H1 (cell line): ENCODE measurements at regions not wholly inside any gene's neighbourhood (a gene's known extent, or its start where the extent isn't known, plus 50 kb on each side); places are given as distances from the start of the nearest gene placed in this dataset.

Experiments
- CTCF ChIA-PET: fragments of 300-600 bp; sonication (Branson Sonifier 250); formaldehyde crosslinking; loops from one replicate; lab custom pipeline; 2021; ENCODE audit not compliant: partially characterized antibody; lab: Charles Lee
- POLR2A ChIA-PET: fragments of 300-600 bp; sonication (Branson Sonifier 250); formaldehyde crosslinking; loops from one replicate; lab custom pipeline; 2021; ENCODE audit warnings: inconsistent platforms; ENCODE audit not compliant: partially characterized antibody; lab: Charles Lee
- DNase-seq, 2 experiments: peaks; one replicate each; pipeline versions ENCODE4 v3.0.0 to v3.0.0-alpha.2; 2010 to 2022; ENCODE audit warnings: low spot score in 2 of 2, low read depth in 1 of 2, mixed read lengths in 1 of 2
- FAIRE-seq: peaks from 2 replicates; lab custom pipeline; 2011; peaks lifted over from hg19 to GRCh38; lab: Jason Lieb, UNC
- H2AFZ ChIP-seq: 2 replicates; pipeline ENCODE4 v1.8.1; 2012; ENCODE audit warnings: low read length, inconsistent platforms
- H2AK5ac ChIP-seq: 2 replicates; pipeline ENCODE4 v1.6.1; 2013; ENCODE audit warnings: low read depth, low read length
- H2BK120ac ChIP-seq: replicated peaks from 2 replicates; pipeline ENCODE3; 2013; ENCODE audit warnings: low read depth, low read length, inconsistent platforms
- H2BK12ac ChIP-seq: 2 replicates; pipeline ENCODE4 v1.6.1; 2013; ENCODE audit warnings: low read depth, low read length
- H2BK15ac ChIP-seq: 2 replicates; pipeline ENCODE4 v1.6.1; 2013; ENCODE audit warnings: low read length
- H2BK20ac ChIP-seq: 2 replicates; pipeline ENCODE4 v1.6.1; 2013; ENCODE audit warnings: low read length
- H2BK5ac ChIP-seq: 2 replicates; pipeline ENCODE4 v1.6.1; 2013; ENCODE audit warnings: low read depth, low read length
- H3K14ac ChIP-seq: 2 replicates; pipeline ENCODE4 v1.6.1; 2013; ENCODE audit warnings: inconsistent platforms; ENCODE audit not compliant: insufficient read length
- H3K18ac ChIP-seq: 2 replicates; pipeline ENCODE4 v1.6.1; 2013; ENCODE audit warnings: low read length; ENCODE audit errors: extremely low read depth
- H3K23ac ChIP-seq: 2 replicates; pipeline ENCODE4 v1.6.1; 2013; ENCODE audit warnings: inconsistent platforms; ENCODE audit not compliant: insufficient read length
- H3K23me2 ChIP-seq: 2 replicates; pipeline ENCODE4 v1.6.1; 2013; ENCODE audit warnings: low read depth, low read length
- H3K27ac ChIP-seq: 2 replicates; pipeline ENCODE4 v1.6.1; 2011; ENCODE audit warnings: low read depth, low read length, inconsistent platforms
- H3K27me3 ChIP-seq, 4 experiments: replicated peaks in 1 of 4; 1 replicate in 1 of 4; 2 replicates in 3 of 4; pipeline versions ENCODE4 v1.6.1 to v1.8.1; 2011 to 2013; ENCODE audit warnings: low read length in 3 of 4, mild to moderate bottlenecking in 3 of 4, inconsistent platforms in 2 of 4, mixed read lengths in 2 of 4, moderate library complexity in 1 of 4; ENCODE audit not compliant: control insufficient read depth in 3 of 4, insufficient read depth in 3 of 4; ENCODE audit errors: extremely low read depth in 1 of 4
- H3K36me3 ChIP-seq, 4 experiments: 2 replicates each; pipeline versions ENCODE4 v1.6.1 to v1.8.1; 2011 to 2013; ENCODE audit warnings: mild to moderate bottlenecking in 4 of 4, low read length in 3 of 4, moderate library complexity in 2 of 4, control low read depth in 1 of 4, inconsistent platforms in 1 of 4; ENCODE audit not compliant: insufficient read depth in 4 of 4, control insufficient read depth in 2 of 4
- H3K4ac ChIP-seq: replicated peaks from 2 replicates; pipeline ENCODE3; 2013; ENCODE audit warnings: low read length, low read depth, mixed read lengths, inconsistent platforms; ENCODE audit not compliant: insufficient read length
- H3K4me1 ChIP-seq, 4 experiments: replicated peaks in 1 of 4; 1 replicate in 1 of 4; 2 replicates in 3 of 4; pipeline versions ENCODE4 v1.6.1 to v1.8.1; 2011 to 2013; ENCODE audit warnings: low read length in 3 of 4, inconsistent platforms in 2 of 4, mixed read lengths in 1 of 4; ENCODE audit not compliant: insufficient read depth in 4 of 4, control insufficient read depth in 3 of 4
- H3K4me2 ChIP-seq, 2 experiments: 2 replicates each; pipeline versions ENCODE4 v1.6.1 to v1.8.1; 2011 to 2013; ENCODE audit warnings: low read depth in 2 of 2, low read length in 2 of 2, control low read depth in 1 of 2, inconsistent platforms in 1 of 2, mild to moderate bottlenecking in 1 of 2; ENCODE audit not compliant: insufficient read depth in 1 of 2
- H3K4me3 ChIP-seq, 4 experiments: fragments of 200-600, 300-600 bp in 1 of 4; sonication (generic), shearing (Covaris generic), sonication (Bioruptor Twin) in 1 of 4; 2 replicates each; pipeline versions ENCODE4 v1.5.1 to v1.8.1; 2011 to 2016; ENCODE audit warnings: low read length in 4 of 4, low read depth in 3 of 4, control low read depth in 2 of 4, inconsistent platforms in 2 of 4, mild to moderate bottlenecking in 2 of 4, mixed read lengths in 1 of 4, moderate library complexity in 1 of 4; ENCODE audit not compliant: insufficient read depth in 2 of 4; ENCODE audit errors: extremely low read depth in 1 of 4
- H3K56ac ChIP-seq: replicated peaks from 2 replicates; pipeline ENCODE3; 2013; ENCODE audit warnings: low read depth, mild to moderate bottlenecking, mixed read lengths, low read length, inconsistent platforms; ENCODE audit not compliant: insufficient read length
- H3K79me1 ChIP-seq: 2 replicates; pipeline ENCODE4 v1.6.1; 2013; ENCODE audit warnings: low read depth, low read length, control low read depth
- H3K79me2 ChIP-seq, 2 experiments: 2 replicates each; pipeline versions ENCODE4 v1.6.1 to v1.8.1; 2012 to 2013; ENCODE audit warnings: low read length in 2 of 2, mild to moderate bottlenecking in 2 of 2, inconsistent platforms in 1 of 2; ENCODE audit not compliant: insufficient read depth in 2 of 2, control insufficient read depth in 1 of 2
- H3K9ac ChIP-seq, 4 experiments: replicated peaks in 1 of 4; 1 replicate in 1 of 4; 2 replicates in 3 of 4; pipeline versions ENCODE4 v1.6.1 to v1.8.1; 2011 to 2013; ENCODE audit warnings: low read depth in 3 of 4, low read length in 3 of 4, control low read depth in 2 of 4, mild to moderate bottlenecking in 2 of 4, moderate library complexity in 2 of 4, inconsistent platforms in 1 of 4; ENCODE audit errors: extremely low read depth in 1 of 4
- H3K9me3 ChIP-seq, 2 experiments: 2 replicates each; pipeline versions ENCODE4 v1.6.1 to v1.8.1; 2012 to 2013; ENCODE audit warnings: mild to moderate bottlenecking in 2 of 2, moderate library complexity in 2 of 2, control low read depth in 1 of 2, inconsistent platforms in 1 of 2, low read depth in 1 of 2, low read length in 1 of 2, mixed read lengths in 1 of 2; ENCODE audit not compliant: insufficient read depth in 2 of 2
- H4K20me1 ChIP-seq, 2 experiments: replicated peaks in 1 of 2; 2 replicates each; pipeline versions ENCODE3 to v1.8.1; 2011 to 2013; ENCODE audit warnings: inconsistent platforms in 2 of 2, low read length in 2 of 2, mild to moderate bottlenecking in 1 of 2; ENCODE audit not compliant: insufficient read depth in 2 of 2, control insufficient read depth in 1 of 2
- H4K5ac ChIP-seq: 2 replicates; pipeline ENCODE4 v1.6.1; 2013; ENCODE audit warnings: low read length, low read depth, mixed read lengths, inconsistent platforms; ENCODE audit not compliant: insufficient read length
- H4K8ac ChIP-seq: 2 replicates; pipeline ENCODE4 v1.8.0; 2013; ENCODE audit warnings: mild to moderate bottlenecking, moderate library complexity, low read length, inconsistent platforms; ENCODE audit not compliant: insufficient read depth; ENCODE audit errors: extremely low read depth
- H4K91ac ChIP-seq: replicated peaks from 2 replicates; pipeline ENCODE3; 2013; ENCODE audit warnings: low read length, mixed read lengths, inconsistent platforms; ENCODE audit not compliant: insufficient read length
- BCL11A ChIP-seq, 2 experiments: IDR thresholded peaks; one replicate each; pipeline ENCODE4 v1.6.1; 2011; ENCODE audit warnings: low read depth in 2 of 2, low read length in 2 of 2, mild to moderate bottlenecking in 2 of 2
- CHD1 ChIP-seq: IDR thresholded peaks from 2 replicates; pipeline ENCODE4 v1.6.1; 2012; ENCODE audit warnings: low read depth, low read length, improper control_type of control experiment
- HDAC2 ChIP-seq, 2 experiments: fragments of 300-600 bp in 1 of 2; sonication (generic) in 1 of 2; IDR thresholded peaks; 2 replicates each; pipeline ENCODE4 v1.6.1; 2011 to 2012; ENCODE audit warnings: low read depth in 2 of 2, low read length in 2 of 2, mild to moderate bottlenecking in 2 of 2, moderate library complexity in 2 of 2, borderline replicate concordance in 1 of 2, inconsistent platforms in 1 of 2
- POU5F1 ChIP-seq: IDR thresholded peaks from 2 replicates; pipeline ENCODE4 v1.6.1; 2011; ENCODE audit warnings: low read depth, mild to moderate bottlenecking, low read length, moderate library complexity
- SIX5 ChIP-seq: IDR thresholded peaks from 2 replicates; pipeline ENCODE4 v1.6.1; 2011; ENCODE audit warnings: mild to moderate bottlenecking, low read depth, low read length
- SP2 ChIP-seq: IDR thresholded peaks from 2 replicates; pipeline ENCODE4 v1.6.1; 2012; ENCODE audit warnings: mild to moderate bottlenecking, low read length, inconsistent platforms
- WGBS, 2 experiments: shearing (Covaris generic) in 1 of 2; methylation state at CpG; one replicate each; pipeline versions ENCODE4 v1.1.6 to v1.1.7; 2013 to 2015; ENCODE audit warnings: low lambda C conversion rate in 2 of 2, mixed read lengths in 2 of 2, inconsistent platforms in 1 of 2, low coverage in 1 of 2, missing lambda C conversion rate in 1 of 2; ENCODE audit not compliant: insufficient replicate concordance in 2 of 2, insufficient coverage in 1 of 2, insufficient read length in 1 of 2; ENCODE audit errors: extremely low coverage in 1 of 2, missing lambda C conversion rate in 1 of 2; 5-methylcytosine and 5-hydroxymethylcytosine counted together
- TF ChIP-seq, protein P1 (sequence below): IDR thresholded peaks from 2 replicates; pipeline ENCODE4 v1.6.1; 2012; ENCODE audit warnings: inconsistent platforms

DNA sequence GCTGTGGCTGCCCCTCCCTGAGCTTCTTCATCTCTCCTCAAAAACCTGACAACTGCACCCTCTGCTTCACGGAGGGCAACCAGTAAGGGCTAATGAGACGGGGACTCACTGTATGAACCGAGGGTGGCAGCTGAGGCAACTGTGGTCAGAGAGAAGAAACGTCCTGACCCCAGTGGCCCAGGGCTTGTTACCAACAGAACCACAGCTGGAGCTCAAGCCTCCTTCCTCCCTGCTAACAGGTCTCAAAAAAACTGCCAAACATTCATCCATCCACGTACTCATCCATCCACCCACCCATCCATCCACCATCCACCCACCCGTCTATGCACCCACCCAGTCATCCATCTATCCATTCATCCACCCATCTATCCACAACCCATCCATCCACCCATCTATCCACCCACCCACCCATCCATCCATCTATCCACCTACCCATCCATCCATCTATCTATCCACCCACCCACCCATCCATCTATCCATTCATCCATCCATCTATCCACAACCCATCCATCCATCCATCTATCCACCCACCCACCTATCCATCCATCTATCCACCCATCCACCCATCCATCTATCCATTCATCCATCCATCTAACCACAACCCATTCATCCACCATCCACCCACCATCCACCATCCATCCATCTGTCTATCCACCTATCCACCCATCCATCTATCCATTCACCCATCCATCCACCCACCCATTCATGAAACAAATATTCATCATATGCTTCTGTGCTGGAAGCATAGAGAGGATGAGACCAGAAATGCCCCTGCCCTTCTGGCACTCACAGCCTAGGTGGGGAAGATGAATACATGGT lies 111.7 kb downstream of the PDGFA start:
- H3K9me3 ChIP-seq: no peaks in the 10 kb centered on the region
- no peak overlapping the region for H3K9ac ChIP-seq
- no peak overlapping the region for H4K5ac ChIP-seq
- H3K23me2 ChIP-seq: peaks cover 6% of the 10 kb centered on the region; the same call in 1 of the 2 replicates
- no peak overlapping the region for H3K14ac ChIP-seq
- POLR2A ChIA-PET: no interaction called here
- peaks cover 0 to 5% (median 1%) of the 10 kb centered on the region in 4 experiments; a peak in 3 of 7 replicates for H3K4me1 ChIP-seq
- H3K23ac ChIP-seq: no peak overlapping the region
- H3K79me2 ChIP-seq: no peaks in the 10 kb centered on the region
- 75% methylated on average over 6 of the region's 6 CpGs; no CpG with 5 or more reads in 1 of the 2 experiments for WGBS, 2 experiments
- no peak overlapping the region for H3K27ac ChIP-seq
- FAIRE-seq: no peak
- H2BK15ac ChIP-seq: no peak overlapping the region
- H4K8ac ChIP-seq: no peak overlapping the region
- TF ChIP-seq HDAC2 (IDR thresholded peaks at IDR 0.05; ENCODE audit: borderline replicate concordance in 1 of 2, low read depth in 2 of 2, low read length in 2 of 2): no peak
- TF ChIP-seq SP2: no peak
- TF ChIP-seq, protein P1, sequence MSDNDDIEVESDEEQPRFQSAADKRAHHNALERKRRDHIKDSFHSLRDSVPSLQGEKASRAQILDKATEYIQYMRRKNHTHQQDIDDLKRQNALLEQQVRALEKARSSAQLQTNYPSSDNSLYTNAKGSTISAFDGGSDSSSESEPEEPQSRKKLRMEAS: no peak
- no peak for TF ChIP-seq BCL11A (IDR thresholded peaks at IDR 0.05; ENCODE audit: low read depth in 2 of 2, low read length in 2 of 2)
- no peak for TF ChIP-seq SIX5
- no peak for TF ChIP-seq POU5F1
- TF ChIP-seq CHD1: no peak
- CTCF ChIA-PET: no interaction called here
- no peaks in the 10 kb centered on the region for H3K36me3 ChIP-seq
- no peak overlapping the region for H2BK120ac ChIP-seq
- no peak overlapping the region for H3K4ac ChIP-seq
- H2BK5ac ChIP-seq: no peak overlapping the region
- H2AK5ac ChIP-seq: no peak overlapping the region
- no peak overlapping the region for H2BK12ac ChIP-seq
- H3K79me1 ChIP-seq: no peaks in the 10 kb centered on the region
- no peak overlapping the region for H3K4me3 ChIP-seq
- no peak overlapping the region for H2AFZ ChIP-seq
- peaks cover 0 to 2% of the 10 kb centered on the region in 2 experiments for H4K20me1 ChIP-seq
- no peak overlapping the region for H3K56ac ChIP-seq
- DNase-seq: no peak
- no peak overlapping the region for H3K18ac ChIP-seq
- H4K91ac ChIP-seq: no peak overlapping the region
- H3K27me3 ChIP-seq: no peaks in the 10 kb centered on the region; a peak in 1 of 7 replicates
- no peak overlapping the region for H2BK20ac ChIP-seq
- H3K4me2 ChIP-seq: no peak overlapping the region
